Activated CD4-positive, alpha-beta memory T cell treated with anti-CD3 and anti-CD28 coated beads for 36 hours (primary cell): ENCODE measurements at regions not wholly inside any gene's neighbourhood (a gene's known extent, or its start where the extent isn't known, plus 50 kb on each side); places are given as distances from the start of the nearest gene placed in this dataset.

Experiments used
- CTCF ChIA-PET: fragments of 350-600 bp; sonication (Branson Sonifier 250); formaldehyde crosslinking; loops from one replicate; lab custom pipeline; 2021; ENCODE audit warnings: antibody characterized with exemption, inconsistent platforms; lab: Charles Lee
- POLR2A ChIA-PET: fragments of 350-600 bp; sonication (Branson Sonifier 250); formaldehyde crosslinking; loops from one replicate; lab custom pipeline; 2021; ENCODE audit warnings: antibody characterized with exemption; lab: Charles Lee
- DNase-seq: peaks from one replicate; pipeline ENCODE4 v3.0.0-alpha.2; 2020
- H3K27ac Mint-ChIP-seq: one replicate; pipeline ENCODE4 v1.8.0; 2021; ENCODE audit warnings: mixed read lengths
- H3K27me3 Mint-ChIP-seq: one replicate; pipeline ENCODE4 v1.8.0; 2021; ENCODE audit warnings: mixed read lengths
- H3K36me3 Mint-ChIP-seq: one replicate; pipeline ENCODE4 v1.8.0; 2021; ENCODE audit warnings: mixed read lengths
- H3K4me1 Mint-ChIP-seq: one replicate; pipeline ENCODE4 v1.8.0; 2021; ENCODE audit warnings: low read depth, mixed read lengths
- H3K4me3 Mint-ChIP-seq: one replicate; pipeline ENCODE4 v1.8.0; 2021; ENCODE audit warnings: mild to moderate bottlenecking, mixed read lengths
- H3K9me3 Mint-ChIP-seq: one replicate; pipeline ENCODE4 v1.8.0; 2021; ENCODE audit warnings: mixed read lengths
- intact Hi-C: fragments of 100-400 bp; cut with micrococcal nuclease; formaldehyde crosslinking; loops from one replicate; pipeline ENCODE4 v1.15.1; 2023

DNA sequence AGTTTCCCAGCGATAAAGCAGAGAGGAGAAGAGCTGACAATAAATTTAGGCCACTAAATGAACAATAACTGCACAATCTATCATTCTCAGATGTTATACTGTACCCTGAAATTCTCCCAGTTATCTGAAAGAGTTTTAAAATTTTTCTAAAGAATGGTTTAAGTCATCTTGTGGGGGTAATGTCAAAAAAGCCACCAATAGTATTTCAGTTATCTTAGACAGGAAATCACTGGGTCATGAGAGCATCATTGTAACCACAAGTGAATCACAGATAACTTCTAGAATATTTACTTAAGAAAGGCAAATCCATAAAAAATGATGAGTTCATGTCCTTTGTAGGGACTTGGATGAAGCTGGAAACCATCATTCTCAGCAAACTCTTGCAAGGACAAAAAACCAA lies 147.1 kb downstream of the DNAJB9 start:
- ChIA-PET CTCF (no interaction called here), POLR2A (no interaction called here)
- Mint-ChIP-seq H3K9me3 (no peaks in the 10 kb centered on the region), H3K27me3 (peaks cover 2% of the 10 kb centered on the region), H3K36me3 (no peaks in the 10 kb centered on the region), H3K4me1 (no peaks in the 10 kb centered on the region), H3K4me3 (no peak overlapping the region), H3K27ac (no peak overlapping the region)
- intact Hi-C loops: no loop called here
- no peak for DNase-seq

DNA sequence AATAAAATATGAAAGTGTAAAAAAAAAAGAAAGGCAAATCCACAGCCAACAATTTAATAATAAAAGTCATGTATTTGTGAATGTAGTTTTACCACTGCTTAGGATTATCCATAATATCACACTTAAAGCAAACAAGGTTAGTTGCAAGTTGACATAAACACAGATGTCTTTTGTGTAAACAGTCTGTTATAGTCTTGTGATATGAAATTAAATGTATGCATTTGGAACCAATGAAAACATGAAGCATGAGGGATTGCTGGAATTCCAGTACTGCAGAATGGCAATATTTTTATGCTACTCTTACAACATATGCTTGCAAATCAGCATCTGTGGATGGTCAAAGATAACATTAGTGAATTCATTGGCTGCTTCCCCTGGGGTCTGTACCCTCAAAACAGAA lies 148.1 kb downstream of the DNAJB9 start:
- Mint-ChIP-seq H3K36me3 (no peaks in the 10 kb centered on the region), H3K4me1 (no peaks in the 10 kb centered on the region), H3K27ac (no peak overlapping the region), H3K4me3 (no peak overlapping the region), H3K27me3 (peaks cover 2% of the 10 kb centered on the region), H3K9me3 (no peaks in the 10 kb centered on the region)
- DNase-seq: no peak
- intact Hi-C loops: no loop called here
- ChIA-PET POLR2A (no interaction called here), CTCF (no interaction called here)

DNA sequence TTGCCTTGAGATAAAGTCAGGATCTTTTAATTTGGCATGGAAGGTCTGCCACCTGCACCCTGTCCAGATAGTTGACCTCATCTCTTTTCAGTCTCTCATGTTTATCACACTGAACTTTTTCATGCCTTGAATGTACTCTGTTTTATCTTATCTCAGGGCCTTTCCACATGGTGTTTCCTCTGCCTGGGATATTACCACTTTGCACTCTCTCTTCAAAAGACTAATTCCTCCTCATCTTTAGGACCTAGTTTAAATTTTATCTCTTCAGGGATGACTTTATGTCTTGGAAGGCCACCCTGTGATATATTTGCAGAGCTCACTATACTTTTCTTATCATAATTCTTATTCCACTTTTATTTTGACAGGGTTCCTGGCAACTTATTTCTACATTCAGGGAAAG lies 150.0 kb downstream of the DNAJB9 start:
- no peak for DNase-seq
- ChIA-PET CTCF (no interaction called here), POLR2A (no interaction called here)
- Mint-ChIP-seq H3K27ac (no peak overlapping the region), H3K4me3 (no peak overlapping the region), H3K36me3 (no peaks in the 10 kb centered on the region), H3K9me3 (no peaks in the 10 kb centered on the region), H3K4me1 (no peaks in the 10 kb centered on the region), H3K27me3 (peaks cover 2% of the 10 kb centered on the region)
- intact Hi-C loops: no loop called here

- DNase-seq: no peak
- intact Hi-C loops: no loop called here
- POLR2A ChIA-PET: no interaction called here
- Mint-ChIP-seq H3K27me3 (no peaks in the 10 kb centered on the region), H3K27ac (no peak overlapping the region), H3K4me1 (no peaks in the 10 kb centered on the region), H3K36me3 (no peaks in the 10 kb centered on the region), H3K9me3 (no peaks in the 10 kb centered on the region), H3K4me3 (no peak overlapping the region)
- CTCF ChIA-PET: no interaction called here
Observed at GRCh38 chr7:108722561-108722960, 152.9 kb downstream of the DNAJB9 start.

- Mint-ChIP-seq H3K27me3 (no peaks in the 10 kb centered on the region), H3K27ac (no peak overlapping the region), H3K9me3 (no peaks in the 10 kb centered on the region), H3K36me3 (no peaks in the 10 kb centered on the region), H3K4me1 (no peaks in the 10 kb centered on the region), H3K4me3 (no peak overlapping the region)
- ChIA-PET POLR2A (no interaction called here), CTCF (no interaction called here)
- intact Hi-C loops: no loop called here
- DNase-seq: no peak
Observed at GRCh38 chr7:108723381-108723814, 153.7 kb downstream of the DNAJB9 start.

GRCh38 chr7:108724251-108725100 lies 154.8 kb downstream of the DNAJB9 start:
- no peaks in the 10 kb centered on the region for H3K9me3 Mint-ChIP-seq
- H3K4me3 Mint-ChIP-seq: no peak overlapping the region
- H3K36me3 Mint-ChIP-seq: no peaks in the 10 kb centered on the region
- intact Hi-C loops: no loop called here
- ChIA-PET CTCF (no interaction called here), POLR2A (no interaction called here)
- no peaks in the 10 kb centered on the region for H3K4me1 Mint-ChIP-seq
- no peaks in the 10 kb centered on the region for H3K27me3 Mint-ChIP-seq
- DNase-seq: no peak
- H3K27ac Mint-ChIP-seq: no peak overlapping the region

DNA sequence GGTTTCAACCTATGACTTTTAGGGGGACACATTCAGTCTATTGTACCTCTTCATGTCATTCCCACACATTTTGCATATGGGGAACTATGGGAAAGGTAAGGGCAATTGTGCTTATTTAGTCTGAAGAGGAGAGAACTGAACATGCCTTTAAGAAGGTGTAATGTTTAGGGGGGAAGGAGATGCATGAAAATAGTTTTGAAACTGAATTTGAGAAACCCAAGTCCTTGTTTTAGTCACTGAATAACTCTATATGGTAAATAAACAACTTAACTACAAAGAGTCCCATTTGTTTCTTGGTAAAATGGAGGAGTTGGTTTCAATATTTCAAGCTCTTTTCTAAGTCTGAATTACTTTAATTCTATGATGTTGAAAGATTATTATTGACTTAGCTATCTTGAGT lies 166.1 kb downstream of the DNAJB9 start:
- H3K27ac Mint-ChIP-seq: no peak overlapping the region
- H3K4me3 Mint-ChIP-seq: no peak overlapping the region
- POLR2A ChIA-PET: no interaction called here
- intact Hi-C loops: no loop called here
- CTCF ChIA-PET: no interaction called here
- DNase-seq: no peak
- H3K27me3 Mint-ChIP-seq: no peaks in the 10 kb centered on the region
- no peaks in the 10 kb centered on the region for H3K4me1 Mint-ChIP-seq
- H3K36me3 Mint-ChIP-seq: no peaks in the 10 kb centered on the region
- no peaks in the 10 kb centered on the region for H3K9me3 Mint-ChIP-seq

DNA sequence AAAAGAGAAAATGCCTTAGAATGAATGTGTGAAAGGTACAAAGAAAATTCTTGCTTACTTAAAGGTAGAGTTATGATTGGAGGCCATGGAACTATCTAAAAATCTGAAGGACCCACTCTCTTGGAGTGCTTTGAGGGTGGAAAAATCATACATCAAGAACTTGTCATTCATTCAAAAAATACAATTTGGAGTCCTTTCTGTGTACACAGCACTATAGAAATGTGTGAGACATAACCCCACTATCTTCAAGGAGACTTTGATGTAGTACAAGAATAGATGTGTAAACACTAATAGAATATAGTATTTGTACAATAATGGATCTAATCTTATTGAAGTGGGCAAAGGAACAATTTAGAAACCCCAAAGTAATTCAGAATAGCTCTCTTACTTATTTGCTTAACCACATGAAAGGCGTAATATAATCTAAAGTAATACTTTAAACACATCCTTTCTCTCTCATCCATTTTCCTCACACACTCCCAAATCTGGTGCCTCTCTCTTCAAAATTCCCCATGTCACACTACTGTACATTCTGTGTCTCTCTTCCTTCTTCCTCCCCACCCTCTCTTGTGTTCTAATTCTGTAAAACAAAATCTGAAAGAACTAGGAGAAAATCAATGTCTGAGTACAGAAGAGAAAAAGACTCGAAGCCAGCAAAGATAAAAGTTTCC lies 166.7 kb downstream of the DNAJB9 start:
- ChIA-PET CTCF (no interaction called here), POLR2A (no interaction called here)
- H3K4me3 Mint-ChIP-seq: no peak overlapping the region
- intact Hi-C loops: no loop called here
- no peak for DNase-seq
- H3K36me3 Mint-ChIP-seq: no peaks in the 10 kb centered on the region
- no peak overlapping the region for H3K27ac Mint-ChIP-seq
- no peaks in the 10 kb centered on the region for H3K27me3 Mint-ChIP-seq
- H3K9me3 Mint-ChIP-seq: no peaks in the 10 kb centered on the region
- no peaks in the 10 kb centered on the region for H3K4me1 Mint-ChIP-seq

DNA sequence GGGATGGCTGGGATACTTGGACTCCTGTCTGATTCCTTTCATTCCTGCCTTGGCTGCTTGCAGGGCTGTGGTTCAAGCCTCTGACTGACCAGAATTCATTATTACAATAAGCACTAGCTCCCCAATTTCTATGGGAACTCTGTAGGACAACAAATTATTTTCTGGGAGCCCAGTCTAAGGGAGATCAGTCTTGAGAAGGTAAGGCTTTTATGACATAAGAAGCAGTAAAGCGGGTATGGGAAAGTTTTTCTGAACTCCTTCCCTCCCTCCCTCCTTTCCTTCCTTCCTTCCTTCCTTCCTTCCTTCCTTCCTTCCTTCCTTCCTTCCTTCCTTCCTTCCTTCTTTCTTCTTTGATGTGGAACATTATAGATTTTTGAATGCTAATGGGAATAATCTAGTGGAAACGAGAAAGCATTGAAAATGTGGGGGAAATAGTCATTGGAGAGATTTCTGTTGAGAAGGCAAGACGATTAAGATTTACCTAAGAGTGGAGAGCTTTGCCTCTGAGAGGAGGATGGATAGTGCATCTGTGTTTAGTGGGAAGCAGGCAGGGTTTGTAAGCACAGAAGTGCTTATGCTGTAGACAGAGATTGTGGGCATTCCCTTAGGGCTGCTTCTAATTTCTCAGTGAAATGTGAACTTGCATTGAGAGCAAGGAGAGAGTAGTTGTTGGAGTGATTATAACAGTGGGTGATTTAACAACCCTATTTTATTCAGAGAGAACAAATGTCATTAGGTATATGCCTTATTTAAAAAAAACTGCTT lies 201.5 kb downstream of the DNAJB9 start:
- CTCF ChIA-PET: no interaction called here
- Mint-ChIP-seq H3K27ac (no peak overlapping the region), H3K27me3 (no peaks in the 10 kb centered on the region), H3K4me1 (no peaks in the 10 kb centered on the region), H3K4me3 (no peak overlapping the region), H3K36me3 (no peaks in the 10 kb centered on the region), H3K9me3 (no peaks in the 10 kb centered on the region)
- POLR2A ChIA-PET: no interaction called here
- DNase-seq: no peak
- intact Hi-C loops: no loop called here

GRCh38 chr7:108771853-108772252 lies 202.2 kb downstream of the DNAJB9 start:
- POLR2A ChIA-PET: no interaction called here
- no peak for DNase-seq
- Mint-ChIP-seq H3K4me3 (no peak overlapping the region), H3K27me3 (no peaks in the 10 kb centered on the region), H3K9me3 (no peaks in the 10 kb centered on the region), H3K36me3 (no peaks in the 10 kb centered on the region), H3K27ac (no peak overlapping the region), H3K4me1 (no peaks in the 10 kb centered on the region)
- intact Hi-C loops: no loop called here
- CTCF ChIA-PET: no interaction called here

- Mint-ChIP-seq H3K36me3 (no peaks in the 10 kb centered on the region), H3K27ac (no peak overlapping the region), H3K4me1 (no peaks in the 10 kb centered on the region), H3K27me3 (no peaks in the 10 kb centered on the region), H3K9me3 (no peaks in the 10 kb centered on the region), H3K4me3 (no peak overlapping the region)
- DNase-seq: no peak
- ChIA-PET POLR2A (no interaction called here), CTCF (no interaction called here)
- intact Hi-C loops: no loop called here
Observed at GRCh38 chr7:108777966-108778365, 208.3 kb downstream of the DNAJB9 start.

DNA sequence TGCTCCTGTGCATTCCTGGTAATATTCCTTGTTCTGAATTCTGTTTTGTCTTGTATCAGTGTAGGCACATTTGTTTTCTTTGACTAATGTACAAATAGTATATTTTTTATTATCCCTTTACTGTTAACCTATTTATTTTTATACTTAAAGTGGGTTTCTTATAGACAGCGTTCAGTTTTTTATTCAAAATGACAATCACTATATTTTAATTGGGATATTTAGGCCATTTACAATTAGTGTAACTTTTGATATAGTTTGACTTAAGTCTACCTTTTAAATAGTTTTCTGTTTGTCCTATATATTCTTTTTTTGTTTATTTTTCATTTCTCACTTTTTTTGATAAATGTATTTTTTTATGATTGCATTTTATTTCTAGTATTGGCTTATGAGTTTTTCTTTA lies 219.8 kb downstream of the DNAJB9 start:
- CTCF ChIA-PET: no interaction called here
- H3K9me3 Mint-ChIP-seq: peaks cover 23% of the 10 kb centered on the region
- no peaks in the 10 kb centered on the region for H3K4me1 Mint-ChIP-seq
- no peak overlapping the region for H3K27ac Mint-ChIP-seq
- DNase-seq: no peak
- POLR2A ChIA-PET: no interaction called here
- H3K4me3 Mint-ChIP-seq: no peak overlapping the region
- intact Hi-C loops: no loop called here
- no peaks in the 10 kb centered on the region for H3K36me3 Mint-ChIP-seq
- no peaks in the 10 kb centered on the region for H3K27me3 Mint-ChIP-seq
